Germinal center (tissue), 1 donor: ENCODE measurements at regions not wholly inside any gene's neighbourhood (a gene's known extent, or its start where the extent isn't known, plus 50 kb on each side); places are given as distances from the start of the nearest gene placed in this dataset.
"Not testable (repeated sequence)": the region's sequence is repeated elsewhere in the genome, so short reads cannot be mapped to it uniquely, and the experiment has no call there.

Experiments
- DNase-seq: peaks from one replicate; pipeline ENCODE4 v3.0.0; 2012; ENCODE audit warnings: mixed read lengths, low spot score

GRCh38 chr15:69601711-69602504, 149.3 kb downstream of the RPLP1 start:
- DNase-seq, result no peak

GRCh38 chr15:69602921-69603320, 150.3 kb downstream of the RPLP1 start:
- no peak for DNase-seq

DNA sequence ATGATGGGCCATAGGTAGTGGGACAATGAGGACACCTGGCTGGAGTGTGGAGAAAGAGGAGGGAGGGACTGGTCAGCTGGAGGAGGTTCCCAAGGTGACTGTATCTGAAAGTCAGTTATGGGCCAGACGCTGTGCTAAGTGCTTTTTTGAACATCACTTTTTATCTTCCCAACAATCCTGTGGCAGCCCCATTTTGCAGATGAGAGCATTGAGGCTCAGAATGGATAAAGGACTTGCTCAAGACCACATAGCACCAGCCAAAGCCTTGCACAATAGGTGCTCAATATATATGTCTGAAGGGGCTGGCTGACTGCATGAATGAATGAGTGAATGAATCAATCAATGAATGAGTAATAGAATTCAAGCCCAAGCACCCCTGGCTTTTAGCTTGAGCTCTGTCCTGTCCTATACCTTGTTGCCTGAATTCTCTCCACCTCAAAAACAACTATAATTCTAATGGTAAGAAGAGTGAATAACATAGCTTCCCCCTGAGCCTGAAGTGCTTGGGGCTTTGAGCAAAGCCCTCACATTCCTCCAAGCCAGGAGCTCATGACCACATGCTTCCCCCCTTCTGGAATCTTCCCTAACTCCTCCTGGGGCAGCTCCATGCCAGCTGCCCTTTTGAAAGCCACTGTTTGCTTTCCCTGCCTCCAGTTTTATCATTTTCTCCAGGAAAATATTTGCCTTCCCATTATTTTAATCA, 150.9 kb downstream of the RPLP1 start:
- no peak for DNase-seq

DNA sequence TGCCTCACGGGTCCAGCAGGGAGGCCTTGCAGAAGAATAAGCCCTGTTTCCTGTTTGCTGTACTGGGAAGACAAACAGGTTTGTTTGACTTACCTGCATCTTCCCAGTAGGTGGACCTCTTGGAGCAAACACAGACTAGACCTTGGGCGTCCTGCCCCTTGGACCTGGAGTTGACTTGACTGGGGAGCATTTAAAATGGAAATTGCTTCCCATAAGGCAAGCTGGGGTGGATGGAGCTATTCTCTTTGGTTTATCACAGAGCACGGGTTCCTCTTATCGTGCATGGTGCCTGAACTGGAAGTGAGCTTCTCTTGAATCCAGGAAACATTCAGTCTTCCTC, 151.4 kb downstream of the RPLP1 start:
- no peak for DNase-seq

DNA sequence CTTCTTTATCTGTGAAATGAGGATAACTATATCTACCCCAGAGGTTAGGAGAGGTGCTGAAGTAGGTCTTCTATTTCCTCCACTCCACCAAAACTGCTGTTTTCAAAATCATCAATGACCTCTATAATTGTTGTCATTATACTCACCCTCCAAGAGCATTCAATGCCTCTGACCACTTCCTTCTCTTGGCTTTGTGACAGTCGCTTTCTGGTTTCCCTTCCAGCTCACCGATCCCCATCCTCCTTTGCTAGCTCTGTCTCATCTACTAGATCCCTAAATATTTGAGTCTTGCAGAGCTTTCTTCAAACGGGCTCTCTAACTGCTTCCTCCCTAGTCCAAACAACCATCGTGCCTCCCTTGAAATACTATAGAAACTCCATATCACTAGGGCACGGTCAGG, 153.5 kb downstream of the RPLP1 start:
- no peak for DNase-seq

- no peak for DNase-seq
Measured at GRCh38 chr15:69606921-69607500, 154.4 kb downstream of the RPLP1 start.

GRCh38 chr15:69608661-69609060, 156.0 kb downstream of the RPLP1 start:
- no peak for DNase-seq

DNA sequence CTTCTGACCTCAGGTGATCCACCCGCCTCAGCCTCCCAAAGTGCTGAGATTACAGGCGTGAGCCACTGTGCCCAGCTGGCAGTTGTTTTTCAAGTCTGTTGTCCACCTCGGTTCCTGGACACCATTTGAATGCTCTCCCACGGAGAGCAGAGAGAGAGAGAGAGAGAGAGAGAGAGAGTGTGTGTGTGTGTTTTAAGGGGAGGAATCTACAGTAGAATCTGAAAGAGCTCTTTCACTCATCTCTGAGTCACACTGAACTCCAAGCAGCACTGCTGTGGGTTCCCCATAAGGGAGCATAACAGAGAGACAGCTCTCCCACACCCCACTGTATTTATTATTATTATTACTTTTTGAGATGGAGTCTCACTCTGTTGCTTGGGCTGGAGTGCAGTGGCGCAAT, 156.6 kb downstream of the RPLP1 start:
- no peak for DNase-seq

- no peak for DNase-seq
Measured at GRCh38 chr15:69609776-69610175, 157.2 kb downstream of the RPLP1 start.

- no peak for DNase-seq
Measured at GRCh38 chr15:69610277-69610676, 157.7 kb downstream of the RPLP1 start.

- no peak for DNase-seq
Measured at GRCh38 chr15:69610858-69611257, 158.2 kb downstream of the RPLP1 start.

GRCh38 chr15:69612112-69612511, 159.5 kb downstream of the RPLP1 start:
- DNase-seq, result no peak

- DNase-seq, result no peak
Measured at GRCh38 chr15:69613182-69613581, 160.6 kb downstream of the RPLP1 start.

DNA sequence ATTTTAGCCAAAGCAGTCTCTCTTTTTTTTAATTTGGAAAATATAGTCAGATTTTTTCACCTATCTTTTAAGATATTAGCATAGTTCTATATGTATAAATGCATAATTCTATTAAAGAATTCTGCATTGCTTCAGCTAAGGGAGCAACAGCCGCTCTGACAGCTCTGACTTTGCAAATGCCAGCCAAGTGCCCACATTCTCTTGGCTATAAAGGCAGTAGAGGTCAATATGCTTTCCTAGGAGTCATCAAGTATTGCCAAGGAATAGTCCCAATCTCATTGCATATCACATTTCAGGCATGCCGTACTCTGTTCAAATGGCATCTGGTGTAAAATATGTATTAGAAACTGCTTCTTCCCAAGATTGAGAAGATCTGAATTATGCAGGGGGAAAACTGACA, 161.4 kb downstream of the RPLP1 start:
- DNase-seq, result no peak

GRCh38 chr15:69615736-69616135, 163.1 kb downstream of the RPLP1 start:
- no peak for DNase-seq

GRCh38 chr15:69616558-69616957, 163.9 kb downstream of the RPLP1 start:
- DNase-seq, result no peak

DNA sequence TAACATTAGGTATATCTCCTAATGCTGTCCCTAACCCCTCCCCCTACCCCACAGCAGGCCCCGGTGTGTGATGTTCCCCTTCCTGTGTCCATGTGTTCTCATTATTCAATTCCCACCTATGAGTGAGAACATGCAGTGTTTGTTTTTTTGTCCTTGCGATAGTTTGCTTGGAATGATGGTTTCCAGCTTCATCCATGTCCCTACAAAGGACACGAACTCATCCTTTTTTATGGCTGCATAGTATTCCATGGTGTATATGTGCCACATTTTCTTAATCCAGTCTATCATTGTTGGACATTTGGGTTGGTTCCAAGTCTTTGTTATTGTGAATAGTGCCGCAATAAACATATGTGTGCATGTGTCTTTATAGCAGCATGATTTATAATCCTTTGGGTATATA, 164.5 kb downstream of the RPLP1 start:
- DNase-seq, result not testable (repeated sequence)

DNA sequence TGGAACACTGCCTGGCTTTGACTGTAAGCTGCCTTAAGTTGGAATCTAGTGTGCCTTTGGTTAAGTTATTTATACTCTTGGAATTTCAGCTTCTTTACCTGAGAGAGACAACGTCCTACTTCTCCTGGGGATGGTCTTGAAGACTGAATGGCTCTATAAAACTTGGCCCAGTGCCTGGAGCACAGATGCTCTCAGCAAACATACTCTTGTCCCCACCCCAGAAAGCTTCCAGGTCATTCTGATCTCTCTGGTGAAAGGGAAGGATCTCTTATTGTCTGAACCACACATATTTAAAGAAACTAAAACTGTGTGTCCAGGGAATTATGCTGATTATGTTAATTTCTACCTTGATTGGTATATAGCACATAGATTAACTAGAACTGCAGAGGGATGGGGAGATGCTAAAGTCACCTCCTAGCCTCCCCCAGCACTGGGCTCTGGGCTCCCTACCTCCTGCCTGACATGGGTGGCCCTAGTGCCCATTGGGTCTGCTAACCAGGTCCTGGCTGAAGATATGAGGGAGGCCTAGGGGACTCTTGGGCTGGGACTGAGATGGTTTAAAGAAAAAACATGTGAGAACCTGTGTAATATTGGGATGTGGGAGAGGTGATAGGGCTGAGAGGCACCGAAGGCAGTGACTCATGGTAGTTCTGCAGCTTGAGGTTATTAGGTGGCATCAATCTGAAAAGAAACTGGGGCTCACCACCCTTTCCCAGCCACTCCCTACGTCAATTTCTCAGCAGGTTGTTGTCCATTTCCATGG, 171.0 kb downstream of the RPLP1 start:
- DNase-seq, result no peak

DNA sequence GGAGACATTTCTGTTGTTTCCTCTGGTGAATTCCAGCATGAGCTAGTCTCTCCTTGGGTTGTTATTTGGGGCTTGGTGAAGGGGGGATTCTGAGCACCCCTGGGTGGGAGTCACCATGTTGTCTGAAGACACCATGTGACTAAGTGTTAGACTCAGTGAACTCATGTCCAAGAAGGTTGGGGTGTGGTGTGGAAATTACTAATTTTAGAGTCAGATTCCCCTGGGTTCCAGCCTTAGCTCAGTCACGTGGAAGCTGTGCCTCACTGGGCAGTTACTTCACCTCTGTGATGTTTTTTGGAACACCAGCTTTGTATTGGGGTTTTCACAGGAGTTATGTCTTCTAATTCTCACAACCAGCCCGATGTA, 171.5 kb downstream of the RPLP1 start:
- no peak for DNase-seq

- DNase-seq, result no peak
Measured at GRCh38 chr15:69624816-69625215, 172.2 kb downstream of the RPLP1 start.

DNA sequence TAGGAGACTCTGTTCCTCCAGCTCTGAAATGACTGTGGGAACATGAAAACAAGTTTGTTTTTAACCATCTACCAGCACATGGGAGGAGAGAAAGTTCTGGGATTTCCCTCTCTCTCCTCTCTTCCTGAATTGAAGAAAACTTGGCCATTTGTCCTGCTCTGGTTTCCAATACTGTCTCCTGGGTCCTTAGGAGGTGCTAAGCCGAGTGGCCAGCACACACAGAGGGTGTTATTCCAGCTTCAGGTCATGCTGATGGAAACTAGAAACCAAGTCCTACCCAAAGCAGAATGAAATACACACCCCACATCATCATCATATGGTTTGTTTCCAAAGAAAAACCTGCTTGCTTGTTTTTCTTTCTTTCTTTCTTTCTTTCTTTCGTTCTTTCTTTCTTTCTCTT, 172.7 kb downstream of the RPLP1 start:
- DNase-seq, result no peak
